NB4 (cell line): ENCODE measurements at regions not wholly inside any gene's neighbourhood (a gene's known extent, or its start where the extent isn't known, plus 50 kb on each side); places are given as distances from the start of the nearest gene placed in this dataset.

ENCODE experiments used
- DNase-seq: peaks from one replicate; pipeline ENCODE4 v3.0.0; 2010; ENCODE audit warnings: low read depth
- H3K4me3 ChIP-seq: one replicate; pipeline ENCODE4 v1.5.1; 2011; ENCODE audit warnings: mild to moderate bottlenecking, low read depth, low read length, moderate library complexity
- CTCF ChIP-seq: IDR thresholded peaks from one replicate; pipeline ENCODE4 v1.5.1; 2012; ENCODE audit warnings: low read depth, low read length
- MAX ChIP-seq: IDR thresholded peaks from 2 replicates; pipeline ENCODE4 v1.6.1; 2011; ENCODE audit warnings: low read depth, low read length
- MYC ChIP-seq: IDR thresholded peaks from 2 replicates; pipeline ENCODE4 v1.6.1; 2011; ENCODE audit warnings: low read depth, low read length
- POLR2A ChIP-seq: IDR thresholded peaks from 2 replicates; pipeline ENCODE4 v1.6.1; 2011; ENCODE audit warnings: mild to moderate bottlenecking; ENCODE audit not compliant: insufficient read length; ENCODE audit errors: extremely low read depth

GRCh38 chr4:14627038-14627437, 375.2 kb upstream of the CPEB2 start:
- DNase-seq, result no peak
- TF ChIP-seq MYC, result no peak
- no peak for TF ChIP-seq MAX
- TF ChIP-seq CTCF, result no peak
- TF ChIP-seq POLR2A, result no peak
- H3K4me3 ChIP-seq, result no peak overlapping the region

GRCh38 chr4:14631806-14632440, 370.4 kb upstream of the CPEB2 start:
- H3K4me3 ChIP-seq, result no peak overlapping the region
- DNase-seq, result no peak
- TF ChIP-seq MAX, result no peak
- no peak for TF ChIP-seq POLR2A
- no peak for TF ChIP-seq MYC
- no peak for TF ChIP-seq CTCF

- DNase-seq, result no peak
- TF ChIP-seq MAX, result no peak
- TF ChIP-seq MYC, result no peak
- no peak overlapping the region for H3K4me3 ChIP-seq
These were observed 365.7 kb upstream of the CPEB2 start for GRCh38 chr4:14636563-14636962.

- TF ChIP-seq MAX (no peak), MYC (no peak), CTCF (no peak), POLR2A (no peak)
- H3K4me3 ChIP-seq, result no peak overlapping the region
- no peak for DNase-seq
These were observed 361.8 kb upstream of the CPEB2 start for GRCh38 chr4:14640476-14640875.

GRCh38 chr4:14641871-14642270, 360.4 kb upstream of the CPEB2 start:
- no peak overlapping the region for H3K4me3 ChIP-seq
- TF ChIP-seq MAX, result no peak
- TF ChIP-seq POLR2A, result no peak
- no peak for DNase-seq

GRCh38 chr4:14644580-14645282, 357.6 kb upstream of the CPEB2 start:
- H3K4me3 ChIP-seq, result no peak overlapping the region
- TF ChIP-seq POLR2A (no peak), MYC (no peak), MAX (no peak), CTCF (no peak)
- no peak for DNase-seq

GRCh38 chr4:14646831-14647230, 355.4 kb upstream of the CPEB2 start:
- no peak for TF ChIP-seq MYC
- no peak for TF ChIP-seq MAX
- TF ChIP-seq CTCF, result no peak
- no peak for TF ChIP-seq POLR2A
- DNase-seq, result no peak
- H3K4me3 ChIP-seq, result no peak overlapping the region
